Lower leg skin (tissue), 4 donors: ENCODE measurements at regions not wholly inside any gene's neighbourhood (a gene's known extent, or its start where the extent isn't known, plus 50 kb on each side); places are given as distances from the start of the nearest gene placed in this dataset.

Source experiments
- DNase-seq, 2 donors: peaks; one replicate each; pipeline ENCODE4 v3.0.0-alpha.2; 2019; ENCODE audit warnings: low spot score in 2 of 2
- H3K4me3 ChIP-seq: fragments of 200-600 bp; sonication (generic); 2 replicates; pipeline ENCODE4 v1.5.1; 2017; ENCODE audit warnings: mild to moderate bottlenecking, low read depth; ENCODE audit not compliant: poor library complexity, severe bottlenecking
- CTCF ChIP-seq, 3 donors: fragments of 450-650 bp; IDR thresholded peaks; one replicate each; pipeline ENCODE4 v1.5.1; 2016; ENCODE audit warnings: antibody characterized with exemption in 3 of 3, mild to moderate bottlenecking in 3 of 3, moderate library complexity in 2 of 3
- POLR2A ChIP-seq, 2 donors: fragments of 450-650 bp; IDR thresholded peaks; one replicate each; pipeline ENCODE4 v1.6.1; 2016 to 2017; ENCODE audit warnings: antibody characterized with exemption in 2 of 2, mild to moderate bottlenecking in 1 of 2, moderate library complexity in 1 of 2
- WGBS, 2 donors: methylation state at CpG; one replicate each; pipeline ENCODE4 v1.1.5; 2018; 5-methylcytosine and 5-hydroxymethylcytosine counted together
- intact Hi-C: fragments of 100-400 bp; cut with DNase I; formaldehyde crosslinking; loops from one replicate; pipeline ENCODE4 v1.15.0; 2023; ENCODE audit warnings: low total_unique reads

- TF ChIP-seq CTCF (IDR thresholded peaks at IDR 0.05) (no peak), POLR2A (IDR thresholded peaks at IDR 0.05) (no peak)
- H3K4me3 ChIP-seq = no peak overlapping the region
- intact Hi-C loops = no loop called here
- DNase-seq = no peak
- 85 to 88% methylated on average over 7 of the region's 7 CpGs for WGBS, 2 donors
Observed at GRCh38 chr14:48598458-48598857, 923.1 kb upstream of the MDGA2 start.

DNA sequence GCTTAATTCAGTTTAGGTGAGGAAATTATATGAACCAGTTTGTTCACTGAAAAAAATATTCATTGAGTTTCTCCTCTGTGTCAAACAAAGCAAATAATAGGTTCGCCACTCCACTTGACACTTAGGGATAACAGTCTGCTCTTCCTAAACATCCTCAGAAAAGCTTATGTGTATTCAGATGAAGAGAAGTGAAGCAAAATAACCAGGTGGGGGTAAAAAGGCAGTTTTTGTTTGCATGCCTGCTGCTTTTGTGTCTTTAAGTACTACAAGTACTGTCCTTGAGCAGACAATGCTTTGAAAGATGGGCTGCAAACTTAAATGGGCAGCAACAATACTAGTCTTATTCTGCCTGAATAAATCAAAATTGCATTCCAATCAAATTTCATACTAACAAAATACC, 910.7 kb upstream of the MDGA2 start:
- no peak for DNase-seq
- TF ChIP-seq POLR2A (IDR thresholded peaks at IDR 0.05) = no peak
- no peak for TF ChIP-seq CTCF (IDR thresholded peaks at IDR 0.05)
- WGBS, 2 donors = 82 to 89% methylated on average over 1 of the region's 1 CpG
- intact Hi-C loops = no loop called here
- H3K4me3 ChIP-seq = no peak overlapping the region

DNA sequence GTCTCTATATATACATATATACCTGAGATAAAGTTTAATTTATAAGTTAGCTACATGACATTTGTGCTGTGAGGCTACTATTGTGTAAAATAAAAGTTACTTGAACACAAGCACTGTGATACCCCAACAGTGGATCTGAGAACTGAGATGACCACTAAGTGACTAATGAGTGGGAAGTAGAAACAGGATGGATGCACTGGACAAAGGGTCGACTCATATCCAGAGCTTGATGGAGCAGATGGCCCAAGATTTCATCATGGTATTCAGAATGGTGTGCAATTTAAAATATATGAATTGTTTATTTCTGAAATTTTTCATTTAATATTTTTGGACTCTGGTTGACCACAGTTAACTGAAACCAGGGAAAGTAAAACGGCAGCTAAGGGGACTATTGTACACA, 908.6 kb upstream of the MDGA2 start:
- no peak for DNase-seq
- no peak overlapping the region for H3K4me3 ChIP-seq
- WGBS, 2 donors = 32 to 37% methylated on average over 2 of the region's 2 CpGs
- intact Hi-C loops = no loop called here
- TF ChIP-seq CTCF (IDR thresholded peaks at IDR 0.05) = no peak
- no peak for TF ChIP-seq POLR2A (IDR thresholded peaks at IDR 0.05)

DNA sequence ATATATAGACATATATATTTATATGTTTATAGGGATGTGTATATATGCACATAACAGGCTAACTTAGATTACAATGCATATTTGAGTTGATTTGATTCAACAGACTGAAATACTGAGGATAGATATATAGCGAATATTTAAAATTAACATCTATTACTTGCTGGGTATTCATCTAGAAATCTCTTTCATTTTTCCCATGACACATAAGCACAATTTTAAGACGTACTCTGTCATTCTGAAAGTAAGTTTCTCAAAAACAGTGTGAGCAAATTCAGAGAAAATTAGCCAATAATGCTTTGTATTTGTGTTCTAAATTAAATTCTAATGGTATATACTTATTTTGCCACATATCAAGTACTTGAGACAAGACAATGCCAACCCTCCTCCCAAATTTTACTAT, 907.5 kb upstream of the MDGA2 start:
- no peak for TF ChIP-seq POLR2A (IDR thresholded peaks at IDR 0.05)
- no peak for TF ChIP-seq CTCF (IDR thresholded peaks at IDR 0.05)
- DNase-seq = no peak
- 85 to 90% methylated on average over 2 of the region's 2 CpGs for WGBS, 2 donors
- no peak overlapping the region for H3K4me3 ChIP-seq
- intact Hi-C loops = no loop called here

DNA sequence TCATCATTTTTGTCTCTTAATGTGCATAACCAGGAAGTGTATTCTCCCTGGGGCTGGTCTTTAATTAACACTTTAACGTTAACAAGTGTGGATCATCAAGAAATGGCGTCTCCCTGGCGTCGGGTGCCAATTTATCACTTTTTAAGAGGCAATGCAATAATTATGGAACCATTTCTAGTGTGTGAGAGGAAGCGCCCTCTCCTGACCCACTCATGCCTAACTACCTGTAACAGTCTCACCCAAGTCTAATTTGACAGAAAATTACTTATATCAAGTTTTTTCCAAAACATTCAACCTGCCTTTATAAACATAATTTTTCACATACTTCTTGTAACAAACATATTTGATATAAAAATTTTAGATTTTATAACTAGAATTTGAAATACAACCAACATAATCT, 905.3 kb upstream of the MDGA2 start:
- WGBS, 2 donors = 41 to 64% methylated on average over 5 of the region's 5 CpGs
- DNase-seq = no peak

More for the DNA sequence above, 905.3 kb upstream of the MDGA2 start:
- intact Hi-C loops = no loop called here
- TF ChIP-seq POLR2A (IDR thresholded peaks at IDR 0.05) (no peak), CTCF (IDR thresholded peaks at IDR 0.05) (no peak)
- H3K4me3 ChIP-seq = no peak overlapping the region
